ENCODE measurements at regions not wholly inside any gene's neighbourhood (a gene's known extent, or its start where the extent isn't known, plus 50 kb on each side); places are given as distances from the start of the nearest gene placed in this dataset.

DNA sequence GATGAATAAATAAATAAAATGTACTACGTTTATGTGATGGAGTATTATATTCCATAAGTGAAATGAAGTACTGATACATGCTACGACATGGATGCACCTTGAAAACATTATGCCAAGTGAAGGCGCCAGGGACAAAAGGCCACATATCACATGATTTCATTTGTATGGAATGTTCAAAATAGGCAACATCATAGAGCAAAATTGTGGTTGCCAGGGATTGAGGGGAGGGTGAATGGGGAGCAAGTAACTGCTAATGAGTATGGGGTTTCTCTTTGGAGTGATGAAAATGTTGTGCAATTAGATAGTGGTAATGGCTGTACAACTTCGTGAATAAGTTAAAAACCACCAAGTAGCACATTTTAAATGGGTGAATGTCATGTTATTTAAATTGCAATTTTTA lies 132.8 kb downstream of the SLC38A4 start:
- POLR2A ChIA-PET = no interaction called here
- no peak for TF ChIP-seq HMGA2 (CRISPR knock-in tag; IDR thresholded peaks at IDR 0.05)
- no peak for TF ChIP-seq NR2C2 (CRISPR knock-in tag; IDR thresholded peaks at IDR 0.05)
- TF ChIP-seq AFF4 (CRISPR knock-in tag; IDR thresholded peaks at IDR 0.05; ENCODE audit: borderline replicate concordance) = no peak
- no peak for TF ChIP-seq ETV6 (CRISPR knock-in tag; IDR thresholded peaks at IDR 0.05)
- no peak for TF ChIP-seq ATF1 (CRISPR knock-in tag; IDR thresholded peaks at IDR 0.05)
- TF ChIP-seq MAX (CRISPR knock-in tag; IDR thresholded peaks at IDR 0.05) = no peak
- no peak for TF ChIP-seq AR (CRISPR knock-in tag; IDR thresholded peaks at IDR 0.05)
- TF ChIP-seq ZNF121 (CRISPR knock-in tag; IDR thresholded peaks at IDR 0.05) = no peak
- no peak for TF ChIP-seq ZNF416 (CRISPR knock-in tag; IDR thresholded peaks at IDR 0.05)
- TF ChIP-seq IRF1 (CRISPR knock-in tag; IDR thresholded peaks at IDR 0.05) = no peak
- no peak for TF ChIP-seq SOX15 (CRISPR knock-in tag; IDR thresholded peaks at IDR 0.05)
- TF ChIP-seq, protein P1, sequence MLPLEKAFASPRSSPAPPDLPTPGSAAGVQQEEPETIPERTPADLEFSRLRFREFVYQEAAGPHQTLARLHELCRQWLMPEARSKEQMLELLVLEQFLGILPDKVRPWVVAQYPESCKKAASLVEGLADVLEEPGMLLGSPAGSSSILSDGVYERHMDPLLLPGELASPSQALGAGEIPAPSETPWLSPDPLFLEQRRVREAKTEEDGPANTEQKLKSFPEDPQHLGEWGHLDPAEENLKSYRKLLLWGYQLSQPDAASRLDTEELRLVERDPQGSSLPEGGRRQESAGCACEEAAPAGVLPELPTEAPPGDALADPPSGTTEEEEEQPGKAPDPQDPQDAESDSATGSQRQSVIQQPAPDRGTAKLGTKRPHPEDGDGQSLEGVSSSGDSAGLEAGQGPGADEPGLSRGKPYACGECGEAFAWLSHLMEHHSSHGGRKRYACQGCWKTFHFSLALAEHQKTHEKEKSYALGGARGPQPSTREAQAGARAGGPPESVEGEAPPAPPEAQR (CRISPR knock-in tag; IDR thresholded peaks at IDR 0.05) = no peak
- TF ChIP-seq SP1 (CRISPR knock-in tag; conservative IDR thresholded peaks at IDR 0.05) = no peak
- TF ChIP-seq, protein P2, sequence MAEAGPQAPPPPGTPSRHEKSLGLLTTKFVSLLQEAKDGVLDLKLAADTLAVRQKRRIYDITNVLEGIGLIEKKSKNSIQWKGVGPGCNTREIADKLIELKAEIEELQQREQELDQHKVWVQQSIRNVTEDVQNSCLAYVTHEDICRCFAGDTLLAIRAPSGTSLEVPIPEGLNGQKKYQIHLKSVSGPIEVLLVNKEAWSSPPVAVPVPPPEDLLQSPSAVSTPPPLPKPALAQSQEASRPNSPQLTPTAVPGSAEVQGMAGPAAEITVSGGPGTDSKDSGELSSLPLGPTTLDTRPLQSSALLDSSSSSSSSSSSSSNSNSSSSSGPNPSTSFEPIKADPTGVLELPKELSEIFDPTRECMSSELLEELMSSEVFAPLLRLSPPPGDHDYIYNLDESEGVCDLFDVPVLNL (CRISPR knock-in tag; IDR thresholded peaks at IDR 0.05; ENCODE audit: borderline replicate concordance, low read depth) = no peak
- TF ChIP-seq JAZF1 (CRISPR knock-in tag; IDR thresholded peaks at IDR 0.05) = no peak
- TF ChIP-seq ZNF219 (CRISPR knock-in tag; IDR thresholded peaks at IDR 0.05; ENCODE audit: borderline replicate concordance) = no peak

DNA sequence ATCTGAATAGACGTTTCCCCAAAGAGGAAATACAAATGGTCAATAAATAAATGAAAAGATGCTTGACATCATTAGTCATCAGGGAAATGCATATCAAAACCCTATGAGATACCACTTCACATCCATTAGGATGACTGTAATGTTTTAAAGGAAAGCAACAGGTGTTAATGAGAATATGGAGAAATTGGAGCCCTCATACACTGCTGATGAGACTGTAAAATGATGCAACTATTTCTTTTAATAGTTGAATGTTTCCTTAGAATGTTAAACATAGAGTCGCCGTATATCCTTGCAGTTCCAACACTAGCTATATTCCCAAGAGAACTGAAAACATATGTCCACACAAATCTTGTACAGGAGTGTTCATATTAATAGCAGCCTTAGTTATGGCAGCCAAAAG lies 133.2 kb downstream of the SLC38A4 start:
- ChIA-PET CTCF (no interaction called here), POLR2A (no interaction called here)
- Mint-ChIP-seq H3K4me1 (no peaks in the 10 kb centered on the region), H3K27me3 (ENCODE audit: low read depth) (no peaks in the 10 kb centered on the region), H3K36me3 (no peaks in the 10 kb centered on the region), H3K27ac (no peak overlapping the region), H3K9me3 (peaks cover 7% of the 10 kb centered on the region), H3K4me3 (no peak overlapping the region)
- DNase-seq (ENCODE audit: low spot score) (no peak), ATAC-seq (no peak)
- TF ChIP-seq NFYB (CRISPR knock-in tag; conservative IDR thresholded peaks at IDR 0.05; ENCODE audit: low read depth) = no peak
- no peak for TF ChIP-seq ZNF396 (CRISPR knock-in tag; IDR thresholded peaks at IDR 0.05; ENCODE audit: borderline replicate concordance)
- no peak for TF ChIP-seq IRF1 (CRISPR knock-in tag; IDR thresholded peaks at IDR 0.05)
- TF ChIP-seq ZNF671 (CRISPR knock-in tag; IDR thresholded peaks at IDR 0.05) = no peak
- TF ChIP-seq FOXP1 (CRISPR knock-in tag; IDR thresholded peaks at IDR 0.05; ENCODE audit: borderline replicate concordance) = no peak
- TF ChIP-seq ZNF512 (CRISPR knock-in tag; IDR thresholded peaks at IDR 0.05; ENCODE audit: borderline replicate concordance) = no peak
- TF ChIP-seq, protein P3, sequence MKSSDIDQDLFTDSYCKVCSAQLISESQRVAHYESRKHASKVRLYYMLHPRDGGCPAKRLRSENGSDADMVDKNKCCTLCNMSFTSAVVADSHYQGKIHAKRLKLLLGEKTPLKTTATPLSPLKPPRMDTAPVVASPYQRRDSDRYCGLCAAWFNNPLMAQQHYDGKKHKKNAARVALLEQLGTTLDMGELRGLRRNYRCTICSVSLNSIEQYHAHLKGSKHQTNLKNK (CRISPR knock-in tag; IDR thresholded peaks at IDR 0.05) = no peak

More for the DNA sequence above, 132.8 kb downstream of the SLC38A4 start:
- no peak for DNase-seq (ENCODE audit: low spot score)
- ATAC-seq = no peak
- no peak overlapping the region for H3K27ac Mint-ChIP-seq
- H3K27me3 Mint-ChIP-seq (ENCODE audit: low read depth) = no peaks in the 10 kb centered on the region
- H3K4me1 Mint-ChIP-seq = no peaks in the 10 kb centered on the region
- no peak overlapping the region for H3K4me3 Mint-ChIP-seq
- CTCF ChIA-PET = no interaction called here
- peaks cover 11% of the 10 kb centered on the region for H3K9me3 Mint-ChIP-seq
- H3K36me3 Mint-ChIP-seq = no peaks in the 10 kb centered on the region

Measured in WTC11 (cell line).